CD14-positive monocyte (primary cell): ENCODE measurements at regions not wholly inside any gene's neighbourhood (a gene's known extent, or its start where the extent isn't known, plus 50 kb on each side); places are given as distances from the start of the nearest gene placed in this dataset.

Experiments used
- DNase-seq, 3 donors: peaks; one replicate each; pipeline ENCODE4 v3.0.0-alpha.2; 2011 to 2022
- H2AFZ ChIP-seq: 2 replicates; pipeline ENCODE4 v1.6.0; 2012; ENCODE audit warnings: mild to moderate bottlenecking, low read depth, low read length, inconsistent platforms; ENCODE audit not compliant: insufficient read depth, poor library complexity, severe bottlenecking
- H3K27ac ChIP-seq, 2 donors: 1 replicate in 1 of 2; 2 replicates in 1 of 2; pipeline ENCODE4 v1.5.1; 2012 to 2013; ENCODE audit warnings: low read length in 2 of 2, control low read depth in 1 of 2, inconsistent platforms in 1 of 2, low read depth in 1 of 2, mild to moderate bottlenecking in 1 of 2
- H3K27me3 ChIP-seq, 2 donors: one replicate each; pipeline versions ENCODE4 v1.6.0 to v1.6.1; 2011 to 2013; ENCODE audit warnings: low read length in 2 of 2; ENCODE audit not compliant: control insufficient read depth in 2 of 2, insufficient read depth in 2 of 2
- H3K36me3 ChIP-seq, 2 donors: replicated peaks in 1 of 2; 1 replicate in 1 of 2; 2 replicates in 1 of 2; pipeline versions ENCODE4 v1.5.1 to v1.6.1; 2012 to 2013; ENCODE audit warnings: low read length in 2 of 2, control low read depth in 1 of 2, inconsistent platforms in 1 of 2, mild to moderate bottlenecking in 1 of 2; ENCODE audit not compliant: insufficient read depth in 2 of 2, control insufficient read depth in 1 of 2
- H3K4me1 ChIP-seq, 2 donors: 1 replicate in 1 of 2; 2 replicates in 1 of 2; pipeline versions ENCODE4 v1.5.1 to v1.6.1; 2012 to 2013; ENCODE audit warnings: low read length in 2 of 2, control low read depth in 1 of 2, inconsistent platforms in 1 of 2, mild to moderate bottlenecking in 1 of 2, moderate library complexity in 1 of 2; ENCODE audit not compliant: insufficient read depth in 2 of 2, control insufficient read depth in 1 of 2
- H3K4me2 ChIP-seq: replicated peaks from 2 replicates; pipeline ENCODE3; 2012; ENCODE audit warnings: low read length, moderate library complexity, mild to moderate bottlenecking; ENCODE audit not compliant: poor library complexity, severe bottlenecking; ENCODE audit errors: extremely low read depth
- H3K4me3 ChIP-seq, 3 experiments: fragments of 200-600 bp in 1 of 3; sonication (generic) in 1 of 3; replicated peaks in 1 of 3; 1 replicate in 2 of 3; 2 replicates in 1 of 3; pipeline ENCODE4 v1.5.1; 2011 to 2013; ENCODE audit warnings: low read length in 3 of 3, mild to moderate bottlenecking in 3 of 3, control low read depth in 2 of 3, low read depth in 2 of 3, inconsistent platforms in 1 of 3, moderate library complexity in 1 of 3
- H3K79me2 ChIP-seq: 2 replicates; pipeline ENCODE4 v1.6.0; 2012; ENCODE audit warnings: mild to moderate bottlenecking, control low read depth, inconsistent platforms, low read length, moderate library complexity; ENCODE audit not compliant: insufficient read depth
- H3K9ac ChIP-seq: 2 replicates; pipeline ENCODE4 v1.6.0; 2017; ENCODE audit warnings: low read length, mild to moderate bottlenecking; ENCODE audit not compliant: insufficient read depth, poor library complexity, severe bottlenecking
- H3K9me3 ChIP-seq, 2 donors: replicated peaks in 1 of 2; 1 replicate in 1 of 2; 2 replicates in 1 of 2; pipeline versions ENCODE4 v1.5.1 to v1.6.1; 2012 to 2013; ENCODE audit warnings: low read length in 2 of 2, control low read depth in 1 of 2; ENCODE audit not compliant: control insufficient read depth in 1 of 2, insufficient read depth in 1 of 2
- H4K20me1 ChIP-seq: 2 replicates; pipeline ENCODE4 v1.6.0; 2012; ENCODE audit warnings: mild to moderate bottlenecking, low read length, control low read depth, moderate library complexity; ENCODE audit not compliant: insufficient read depth
- H3K27ac Mint-ChIP-seq, 7 donors: one replicate each; pipeline ENCODE4 v1.8.0; 2020; ENCODE audit warnings: mild to moderate bottlenecking in 7 of 7, mixed read lengths in 7 of 7, moderate library complexity in 6 of 7, inconsistent platforms in 2 of 7
- H3K27me3 Mint-ChIP-seq, 3 donors: one replicate each; pipeline ENCODE4 v1.8.0; 2021 to 2022; ENCODE audit warnings: low read depth in 3 of 3, mild to moderate bottlenecking in 3 of 3, mixed read lengths in 3 of 3, moderate library complexity in 3 of 3, inconsistent platforms in 1 of 3
- H3K36me3 Mint-ChIP-seq, 2 donors: one replicate each; pipeline ENCODE4 v1.8.0; 2020; ENCODE audit warnings: mixed read lengths in 2 of 2, inconsistent platforms in 1 of 2, mild to moderate bottlenecking in 1 of 2
- H3K4me1 Mint-ChIP-seq: one replicate; pipeline ENCODE4 v1.8.0; 2020; ENCODE audit warnings: mild to moderate bottlenecking, mixed read lengths
- H3K4me3 Mint-ChIP-seq, 2 donors: one replicate each; pipeline ENCODE4 v1.8.0; 2020; ENCODE audit warnings: mild to moderate bottlenecking in 2 of 2, mixed read lengths in 2 of 2, moderate library complexity in 1 of 2
- H3K9me3 Mint-ChIP-seq, 7 donors: one replicate each; pipeline ENCODE4 v1.8.0; 2020 to 2022; ENCODE audit warnings: mixed read lengths in 7 of 7, mild to moderate bottlenecking in 6 of 7, moderate library complexity in 6 of 7, inconsistent platforms in 2 of 7
- CTCF ChIP-seq: fragments of 200-600 bp; IDR thresholded peaks from one replicate; pipeline ENCODE4 v1.8.0; 2022; ENCODE audit warnings: antibody characterized with exemption, mild to moderate bottlenecking
- WGBS: methylation state at CpG from one replicate; pipeline ENCODE4 v1.1.5; 2013; ENCODE audit warnings: missing lambda C conversion rate; ENCODE audit not compliant: insufficient coverage; 5-methylcytosine and 5-hydroxymethylcytosine counted together
- intact Hi-C, 2 donors: fragments of 100-400 bp; cut with micrococcal nuclease; formaldehyde crosslinking; loops; one replicate each; pipeline versions ENCODE4 v1.15.0 to v1.15.1; 2023

GRCh38 chr3:165696496-165696895 lies 140.7 kb downstream of the BCHE start:
- H3K9ac ChIP-seq, result no peak overlapping the region
- no peak overlapping the region for H2AFZ ChIP-seq
- no peaks in the 10 kb centered on the region for H3K4me1 ChIP-seq
- no peaks in the 10 kb centered on the region for H4K20me1 ChIP-seq
- no peaks in the 10 kb centered on the region for H3K36me3 ChIP-seq
- H3K27ac ChIP-seq, result no peak overlapping the region
- H3K27me3 ChIP-seq, result no peaks in the 10 kb centered on the region
- no peak for TF ChIP-seq CTCF
- DNase-seq, result no peak
- H3K4me2 ChIP-seq, result no peak overlapping the region
- H3K4me3 ChIP-seq, result no peak overlapping the region
- peaks cover 4 to 19% of the 10 kb centered on the region in 2 donors for H3K9me3 ChIP-seq
- Mint-ChIP-seq H3K27me3 (no peaks in the 10 kb centered on the region), H3K36me3 (no peaks in the 10 kb centered on the region), H3K9me3 (peaks cover 3 to 13% (median 7%) of the 10 kb centered on the region in 7 donors), H3K4me1 (no peaks in the 10 kb centered on the region), H3K27ac (no peak overlapping the region), H3K4me3 (no peak overlapping the region)
- no peaks in the 10 kb centered on the region for H3K79me2 ChIP-seq
- no CpG with 5 or more reads among the region's 1 CpG for WGBS
- intact Hi-C loops, result no loop called here

- Histone ChIP-seq H4K20me1 (no peaks in the 10 kb centered on the region), H3K4me3 (no peak overlapping the region), H3K79me2 (no peaks in the 10 kb centered on the region), H3K4me1 (no peaks in the 10 kb centered on the region), H3K36me3 (no peaks in the 10 kb centered on the region), H3K9me3 (no peaks in the 10 kb centered on the region), H3K27me3 (no peaks in the 10 kb centered on the region), H2AFZ (no peak overlapping the region), H3K9ac (no peak overlapping the region), H3K27ac (no peak overlapping the region), H3K4me2 (no peak overlapping the region)
- no peak for DNase-seq
- no peaks in the 10 kb centered on the region for H3K27me3 Mint-ChIP-seq
- intact Hi-C loops, result no loop called here
- 92% methylated on average over 2 of the region's 4 CpGs for WGBS
- no peaks in the 10 kb centered on the region for H3K36me3 Mint-ChIP-seq
- peaks cover 0 to 3% (median 0%) of the 10 kb centered on the region in 7 donors for H3K9me3 Mint-ChIP-seq
- H3K27ac Mint-ChIP-seq, result no peak overlapping the region
- H3K4me3 Mint-ChIP-seq, result no peak overlapping the region
- no peaks in the 10 kb centered on the region for H3K4me1 Mint-ChIP-seq
- TF ChIP-seq CTCF, result no peak
Observed at GRCh38 chr3:165683947-165684346, 153.3 kb downstream of the BCHE start.
